Glomerular visceral epithelial cell (primary cell): ENCODE measurements at regions not wholly inside any gene's neighbourhood (a gene's known extent, or its start where the extent isn't known, plus 50 kb on each side); places are given as distances from the start of the nearest gene placed in this dataset.

Source experiments
- DNase-seq: peaks from one replicate; pipeline ENCODE4 v3.0.0-alpha.2; 2016; ENCODE audit errors: extremely low spot score

DNA sequence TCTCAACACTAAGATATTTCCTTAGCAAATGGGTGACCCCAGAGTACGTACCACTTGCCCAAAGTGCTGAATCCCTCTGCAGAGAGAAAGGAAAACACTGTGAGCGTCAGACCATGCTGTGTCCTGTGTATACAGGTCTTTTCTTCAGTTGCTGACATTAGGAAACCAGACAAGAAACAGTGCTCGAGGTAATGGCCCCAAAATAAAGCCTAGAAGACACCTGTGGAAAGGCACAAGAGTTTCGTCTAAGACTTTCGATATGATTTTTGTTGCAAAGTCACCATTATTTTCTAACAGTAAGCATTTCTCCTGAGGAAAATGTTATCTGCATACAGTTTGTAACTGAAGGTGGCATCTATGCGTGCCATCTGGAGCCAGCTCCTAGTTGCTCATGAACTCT lies 62.0 kb upstream of the SIMC1 start:
- no peak for DNase-seq

DNA sequence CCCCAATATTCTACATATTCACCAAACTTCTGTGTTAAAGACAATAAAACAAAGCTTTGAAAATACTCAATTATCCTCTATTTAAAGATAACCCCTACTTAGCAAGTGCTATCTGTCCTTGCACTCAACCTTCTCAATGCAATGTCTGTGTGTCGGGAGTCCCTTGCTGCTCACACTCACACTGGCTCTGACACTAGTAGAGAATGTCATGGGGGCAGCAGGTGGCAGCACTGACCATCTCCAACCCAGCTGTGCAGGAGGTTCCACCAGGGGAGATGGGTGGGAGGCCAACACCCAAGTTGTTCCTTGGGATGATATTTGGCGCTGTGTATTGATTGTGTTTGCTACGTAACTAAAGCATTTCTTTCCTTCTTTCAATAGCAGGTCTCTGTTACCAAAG lies 59.4 kb upstream of the SIMC1 start:
- no peak for DNase-seq

DNA sequence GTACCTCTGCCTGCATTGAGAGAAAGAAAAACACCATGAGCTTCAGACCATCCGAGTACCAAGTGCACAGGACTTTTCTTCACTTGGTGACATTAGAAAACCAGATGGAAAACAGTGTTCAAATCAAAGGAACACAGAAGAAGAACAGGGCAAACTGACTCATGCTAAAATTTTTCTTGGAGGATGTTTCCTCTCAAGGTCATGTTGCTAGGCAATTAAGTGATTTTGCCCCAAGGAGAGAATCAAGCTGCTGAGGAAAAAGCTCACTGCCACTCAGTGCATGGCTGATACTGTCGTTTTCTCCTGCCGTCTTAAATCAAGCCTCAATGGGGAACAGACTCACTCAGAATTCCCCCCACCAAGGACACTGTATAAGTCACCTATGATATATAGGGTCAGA lies 57.9 kb upstream of the SIMC1 start:
- no peak for DNase-seq

DNA sequence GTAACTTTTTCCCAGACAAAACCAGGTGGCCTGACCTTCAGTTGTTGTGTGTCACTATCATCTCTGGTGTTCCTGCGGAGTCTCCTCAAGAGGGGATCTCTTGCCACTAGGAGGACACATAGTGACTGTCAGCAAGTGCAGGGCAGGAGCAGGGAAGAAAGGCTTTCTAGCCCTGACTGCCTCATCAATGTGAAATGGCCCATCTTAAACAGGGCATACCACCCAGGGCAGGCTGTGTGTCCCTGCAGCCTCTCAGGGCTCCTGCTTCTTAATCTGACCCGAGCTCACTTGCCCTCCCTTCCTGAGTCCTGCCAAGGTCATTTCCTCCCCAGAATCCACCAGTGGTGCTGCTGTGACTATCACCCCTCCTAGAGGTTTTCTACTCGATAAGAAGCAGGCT lies 57.4 kb upstream of the SIMC1 start:
- DNase-seq, result no peak

DNA sequence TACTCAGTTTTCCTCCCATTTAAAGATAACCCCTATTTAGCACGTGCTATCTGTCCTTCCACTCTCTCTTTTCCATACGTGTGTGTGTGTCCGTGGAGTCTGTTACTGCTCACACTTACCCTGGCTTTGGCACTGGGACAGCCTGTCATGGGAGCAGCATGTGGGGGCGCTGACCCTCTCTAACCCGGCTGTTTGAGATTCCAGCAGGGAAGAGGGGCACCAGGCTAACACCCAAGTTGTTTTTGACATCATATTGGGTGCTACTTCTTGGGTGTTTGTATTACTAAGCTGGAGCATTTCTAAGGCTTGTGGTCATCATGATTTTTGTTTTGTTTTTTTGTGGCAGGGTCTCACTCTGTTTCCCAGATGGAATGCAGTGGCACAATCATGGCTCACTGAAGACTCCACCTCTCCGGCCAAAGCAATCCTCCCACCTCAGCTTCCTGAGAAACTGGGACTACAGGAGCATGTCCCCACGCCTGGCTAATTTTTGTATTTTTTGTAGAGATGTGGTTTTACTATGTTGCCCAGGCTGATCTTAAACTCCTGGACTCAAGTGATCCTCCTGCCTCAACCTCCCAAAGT lies 56.9 kb upstream of the SIMC1 start:
- DNase-seq, result peak; percentile 74

DNA sequence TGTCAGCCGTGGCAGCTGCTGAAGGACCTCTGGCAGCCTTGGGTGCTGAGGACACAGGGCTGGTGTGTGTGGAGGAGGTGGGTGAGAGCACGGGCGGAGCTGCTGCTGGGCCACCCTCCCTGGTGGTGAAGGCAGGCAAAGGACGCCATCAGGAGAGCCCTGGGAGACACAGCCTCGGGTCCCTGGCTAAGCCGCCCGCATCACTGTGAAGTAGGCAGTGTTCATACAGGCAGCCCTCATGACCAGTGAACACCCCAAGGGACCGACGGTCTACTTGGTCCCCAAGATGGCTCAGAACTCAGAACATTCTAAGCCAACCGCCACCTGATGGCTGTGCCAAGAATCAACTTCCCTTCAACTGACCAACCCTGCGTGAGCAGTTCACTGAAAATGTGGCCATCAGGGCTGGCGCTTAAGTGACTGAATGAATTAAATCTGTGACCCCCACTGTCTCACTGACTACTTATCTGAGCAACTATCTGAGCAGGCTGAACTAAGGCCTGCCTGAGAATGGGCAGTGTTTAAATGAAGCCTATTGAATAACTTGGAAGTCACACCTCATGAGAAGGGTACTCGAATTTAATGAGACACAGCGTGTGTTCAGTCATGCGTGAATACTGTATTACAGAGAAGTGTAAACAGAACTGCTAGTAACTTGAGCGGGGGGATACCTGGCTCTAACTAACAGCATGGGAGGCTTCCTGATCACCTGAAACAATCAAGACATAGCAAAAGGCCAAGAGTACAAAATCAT lies 54.7 kb upstream of the SIMC1 start:
- DNase-seq, result no peak

DNA sequence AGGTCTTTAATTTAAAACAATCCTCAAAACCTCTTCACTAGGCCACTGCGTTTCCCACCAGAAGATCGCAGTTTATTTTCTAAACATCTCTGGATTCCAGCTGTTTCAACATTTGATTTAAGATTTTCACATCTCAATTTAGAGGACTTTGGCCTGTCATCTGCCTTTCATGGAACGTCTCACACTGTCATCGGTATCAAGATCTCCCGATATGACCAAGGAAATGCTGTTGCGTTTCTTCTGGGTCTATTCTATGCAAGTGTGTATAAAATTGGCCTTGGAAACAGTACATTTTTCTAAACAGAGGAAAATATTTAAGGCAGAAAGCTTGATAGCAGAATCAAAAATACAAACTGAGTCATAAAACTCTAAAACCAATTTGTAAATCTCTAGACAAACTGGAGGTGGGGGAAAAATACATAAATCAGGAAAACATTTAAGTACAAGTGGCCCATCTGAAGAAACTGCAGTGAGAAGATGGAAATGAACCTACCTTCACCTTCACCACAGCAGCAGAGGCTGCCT lies 53.6 kb upstream of the SIMC1 start:
- no peak for DNase-seq

DNA sequence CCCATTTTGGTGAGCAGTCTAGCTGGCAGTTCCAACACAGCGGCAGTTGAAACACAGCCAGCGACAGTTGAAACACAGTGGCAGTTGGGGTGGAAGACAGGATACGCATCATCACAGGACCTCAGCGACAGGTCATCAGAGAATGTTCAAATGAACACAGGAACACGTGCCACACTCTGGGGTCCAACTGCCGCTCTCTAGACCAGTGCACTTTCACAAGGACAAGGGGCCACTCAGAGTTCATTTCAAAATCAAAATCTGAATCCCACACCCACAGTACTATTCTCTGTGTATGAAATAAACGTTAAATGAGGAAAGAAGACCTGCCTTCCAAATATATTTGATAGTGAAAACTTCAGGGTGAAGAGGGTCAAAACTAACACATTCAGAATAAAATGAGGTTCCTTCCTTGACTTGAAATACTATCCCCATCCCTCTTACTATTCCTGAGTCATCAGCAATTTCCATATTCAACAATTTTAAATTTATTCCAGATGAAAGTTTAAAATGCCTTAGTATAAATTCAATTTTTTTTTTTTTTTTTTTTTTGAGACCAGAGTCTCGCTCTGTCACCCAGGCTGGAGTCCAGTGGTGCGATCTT lies 53.0 kb upstream of the SIMC1 start:
- no peak for DNase-seq

DNA sequence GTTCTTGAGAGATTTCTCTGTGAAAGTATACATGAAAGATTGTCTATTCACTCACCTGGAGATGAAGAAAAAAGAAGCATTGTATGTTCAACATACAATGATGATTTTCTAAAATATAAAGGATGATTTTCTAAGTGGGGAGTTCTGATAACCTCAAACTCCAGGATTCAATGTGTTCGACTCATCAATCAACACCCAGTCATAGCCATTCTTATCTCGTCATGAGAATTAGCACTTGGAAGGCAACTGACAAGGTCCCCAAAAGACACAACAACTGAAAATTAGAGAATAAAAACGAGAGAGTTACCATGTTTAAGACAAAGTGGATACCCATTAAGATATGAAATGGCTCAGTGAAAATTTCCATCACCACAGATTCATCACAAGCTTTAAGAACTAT lies 52.1 kb upstream of the SIMC1 start:
- no peak for DNase-seq

DNA sequence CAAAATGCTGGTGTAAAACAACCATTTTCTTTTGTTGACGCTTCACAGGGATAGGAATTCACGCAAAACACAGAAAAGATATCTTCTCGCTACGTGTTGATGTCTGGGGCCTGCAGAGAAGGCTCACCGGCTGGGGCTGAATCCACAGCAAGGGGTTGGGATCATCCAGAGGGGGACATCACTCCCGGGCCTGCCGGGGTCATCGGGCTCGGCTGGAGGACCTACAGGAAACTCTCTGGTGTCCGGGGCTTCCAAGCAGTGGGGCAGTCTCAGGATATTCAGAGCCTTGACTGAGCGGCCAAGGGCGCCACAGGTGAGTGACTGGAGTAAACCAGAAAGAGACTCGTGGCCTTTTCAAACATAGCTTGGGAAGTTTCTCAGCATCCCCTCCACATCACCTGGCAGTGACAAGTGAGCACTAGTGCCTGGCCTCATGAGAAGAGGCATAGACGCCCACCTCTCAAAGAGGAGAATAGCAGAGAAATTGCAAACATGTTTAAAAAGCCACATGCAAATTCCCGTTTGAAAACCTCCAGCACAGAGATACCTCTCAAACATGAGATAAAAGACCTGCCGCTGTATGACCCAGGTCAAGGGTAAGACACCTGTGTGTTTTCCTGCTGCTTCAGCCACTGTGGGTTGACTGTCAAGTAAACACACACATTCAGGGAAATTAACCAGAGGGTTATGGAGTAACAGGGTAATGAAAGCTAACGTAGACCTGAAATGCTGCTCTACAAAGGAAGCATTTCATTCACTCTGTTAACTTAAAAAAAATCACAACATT lies 50.8 kb upstream of the SIMC1 start:
- DNase-seq, result no peak

DNA sequence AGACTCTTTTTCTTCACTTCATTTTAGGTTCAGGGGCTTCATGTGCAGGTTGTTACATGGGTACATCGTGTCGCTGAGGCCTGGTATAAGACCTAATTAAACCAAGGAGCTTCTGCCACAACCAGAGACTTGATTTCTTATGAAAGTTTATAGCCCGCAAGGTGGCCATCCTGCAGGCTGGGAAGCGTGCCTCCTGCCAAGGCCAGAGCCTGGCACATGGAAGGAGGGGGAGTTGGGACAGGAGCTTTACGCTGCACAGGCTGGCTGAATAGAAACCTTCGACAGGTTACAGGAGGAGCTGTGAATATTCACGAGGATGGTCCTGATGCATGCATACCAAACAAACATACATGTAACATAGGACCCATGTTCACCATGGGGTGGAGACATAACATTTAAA lies 50.1 kb upstream of the SIMC1 start:
- DNase-seq, result no peak
